HEK293T (cell line): ENCODE measurements at regions not wholly inside any gene's neighbourhood (a gene's known extent, or its start where the extent isn't known, plus 50 kb on each side); places are given as distances from the start of the nearest gene placed in this dataset.

Experiments used
- CTCF ChIA-PET: fragments of 350-600 bp; formaldehyde crosslinking; extraction: SDS; loops from one replicate; lab custom pipeline; 2021; ENCODE audit warnings: antibody characterized with exemption, inconsistent platforms; lab: Yijun Ruan, JAX
- POLR2A ChIA-PET: fragments of 350-600 bp; formaldehyde crosslinking; extraction: SDS; loops from one replicate; lab custom pipeline; 2020; ENCODE audit warnings: antibody characterized with exemption, inconsistent platforms; lab: Yijun Ruan, JAX
- DNase-seq: peaks from one replicate; pipeline ENCODE4 v3.0.0; 2012; ENCODE audit warnings: mixed read lengths; ENCODE audit errors: extremely low spot score
- ARNT ChIP-seq: fragments of 450-650 bp; IDR thresholded peaks from 2 replicates; pipeline ENCODE4 v1.6.1; 2017; ENCODE audit warnings: mild to moderate bottlenecking
- BHLHE40 ChIP-seq: fragments of 450-650 bp; IDR thresholded peaks from 2 replicates; pipeline ENCODE4 v1.6.1; 2016; ENCODE audit warnings: mild to moderate bottlenecking, moderate library complexity, borderline replicate concordance
- CTBP1 ChIP-seq: fragments of 450-650 bp; IDR thresholded peaks from 2 replicates; pipeline ENCODE4 v1.6.1; 2016; ENCODE audit warnings: borderline replicate concordance
- ELF4 ChIP-seq: fragments of 450-650 bp; IDR thresholded peaks from 2 replicates; pipeline ENCODE4 v1.6.1; 2017; ENCODE audit warnings: antibody characterized with exemption
- FOXA1 ChIP-seq: fragments of 450-650 bp; IDR thresholded peaks from 2 replicates; pipeline ENCODE4 v1.6.1; 2016; ENCODE audit warnings: mild to moderate bottlenecking
- FOXK2 ChIP-seq: fragments of 450-650 bp; IDR thresholded peaks from 2 replicates; pipeline ENCODE4 v1.6.1; 2016; ENCODE audit warnings: mild to moderate bottlenecking
- FOXM1 ChIP-seq: fragments of 450-650 bp; IDR thresholded peaks from 2 replicates; pipeline ENCODE4 v1.6.1; 2017; ENCODE audit warnings: mild to moderate bottlenecking, borderline replicate concordance
- HDGF ChIP-seq: fragments of 450-650 bp; IDR thresholded peaks from 2 replicates; pipeline ENCODE4 v1.6.1; 2017; ENCODE audit warnings: antibody characterized with exemption, borderline replicate concordance
- L3MBTL2 ChIP-seq: fragments of 450-650 bp; conservative IDR thresholded peaks from 2 replicates; pipeline ENCODE4 v1.6.1; 2016; ENCODE audit warnings: mild to moderate bottlenecking
- LEF1 ChIP-seq: fragments of 450-650 bp; IDR thresholded peaks from 2 replicates; pipeline ENCODE4 v1.6.1; 2017; ENCODE audit warnings: mild to moderate bottlenecking, borderline replicate concordance
- NFRKB ChIP-seq: fragments of 450-650 bp; IDR thresholded peaks from 2 replicates; pipeline ENCODE4 v1.6.1; 2016; ENCODE audit warnings: mild to moderate bottlenecking, moderate library complexity
- SP1 ChIP-seq: fragments of 450-650 bp; IDR thresholded peaks from 2 replicates; pipeline ENCODE4 v1.6.1; 2017
- SUZ12 ChIP-seq: fragments of 450-650 bp; IDR thresholded peaks from 2 replicates; pipeline ENCODE4 v1.6.1; 2016; ENCODE audit warnings: mild to moderate bottlenecking
- TARDBP ChIP-seq: fragments of 450-650 bp; IDR thresholded peaks from 2 replicates; pipeline ENCODE4 v1.6.1; 2016
- ZNF384 ChIP-seq: fragments of 450-650 bp; IDR thresholded peaks from 2 replicates; pipeline ENCODE4 v1.6.1; 2016
- TF ChIP-seq, protein P1 (sequence below): fragments of 450-650 bp; IDR thresholded peaks from 2 replicates; pipeline ENCODE4 v1.6.1; 2016

DNA sequence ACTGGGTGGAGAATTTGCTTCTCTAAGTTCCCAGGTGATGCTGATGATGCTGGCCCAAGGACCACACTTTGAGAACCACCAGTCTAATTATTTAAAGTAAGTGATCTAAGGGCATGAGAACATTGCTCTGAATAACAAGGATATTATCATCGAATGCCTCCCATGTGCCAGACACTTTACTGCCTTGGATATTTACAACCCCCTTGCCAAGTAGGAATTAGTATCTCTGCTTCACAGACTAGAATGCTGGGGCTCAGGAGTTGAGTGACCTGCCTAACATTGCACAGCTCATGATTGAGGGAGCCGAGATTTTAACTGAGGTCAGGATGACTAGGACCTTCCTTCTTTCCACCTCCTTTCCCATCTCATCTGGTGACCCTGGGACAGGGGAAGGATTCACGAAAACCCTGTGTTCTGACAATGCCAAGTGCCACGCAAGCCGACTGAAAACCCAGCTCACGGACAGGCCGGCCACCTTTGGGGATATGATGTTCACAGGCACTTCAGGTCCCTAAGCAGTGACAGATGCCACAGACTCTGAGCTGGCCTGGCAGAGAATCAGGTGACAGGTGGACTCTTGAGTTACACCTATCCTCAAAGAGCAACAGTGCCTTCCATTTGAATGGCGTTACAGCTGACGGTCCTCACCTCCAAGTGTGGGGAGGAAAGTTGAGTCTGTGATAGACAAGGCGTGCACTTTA, 230.7 kb downstream of the TOMM20 start:
- ChIA-PET CTCF (interaction anchor here (0.5 to 0.8 kb wide), 2 partner anchors 8 to 68 kb away, joined by 5 to 8 read pairs; no protein-coding TSS in a partner anchor), POLR2A (no interaction called here)
- TF ChIP-seq ELF4: no peak
- no peak for TF ChIP-seq LEF1
- no peak for TF ChIP-seq SUZ12
- TF ChIP-seq CTBP1: no peak
- no peak for TF ChIP-seq NFRKB
- TF ChIP-seq, protein P1, sequence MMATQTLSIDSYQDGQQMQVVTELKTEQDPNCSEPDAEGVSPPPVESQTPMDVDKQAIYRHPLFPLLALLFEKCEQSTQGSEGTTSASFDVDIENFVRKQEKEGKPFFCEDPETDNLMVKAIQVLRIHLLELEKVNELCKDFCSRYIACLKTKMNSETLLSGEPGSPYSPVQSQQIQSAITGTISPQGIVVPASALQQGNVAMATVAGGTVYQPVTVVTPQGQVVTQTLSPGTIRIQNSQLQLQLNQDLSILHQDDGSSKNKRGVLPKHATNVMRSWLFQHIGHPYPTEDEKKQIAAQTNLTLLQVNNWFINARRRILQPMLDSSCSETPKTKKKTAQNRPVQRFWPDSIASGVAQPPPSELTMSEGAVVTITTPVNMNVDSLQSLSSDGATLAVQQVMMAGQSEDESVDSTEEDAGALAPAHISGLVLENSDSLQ: no peak
- TF ChIP-seq ZNF384: no peak
- DNase-seq: no peak

DNA sequence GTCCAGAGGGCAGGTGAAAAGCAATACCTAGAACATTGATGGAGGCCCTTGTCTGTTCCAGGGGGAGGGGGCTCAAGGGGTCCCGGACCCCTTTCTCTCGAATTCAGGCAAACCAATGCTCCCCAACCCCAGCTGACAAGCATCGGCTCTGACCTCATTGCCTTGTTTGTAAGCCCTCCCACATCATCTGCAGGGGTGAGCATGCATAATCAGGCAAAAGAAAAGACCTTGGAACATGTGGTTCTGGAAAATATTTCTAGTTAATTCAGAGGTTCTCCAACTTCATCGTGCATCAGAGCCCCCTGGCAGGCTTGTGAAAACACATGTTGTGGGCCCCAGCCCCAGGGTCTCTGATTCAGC, 231.3 kb downstream of the TOMM20 start:
- POLR2A ChIA-PET: no interaction called here
- CTCF ChIA-PET: no interaction called here
- TF ChIP-seq LEF1 (no peak), FOXM1 (no peak), FOXK2 (no peak), CTBP1 (no peak), BHLHE40 (no peak), L3MBTL2 (no peak), HDGF (no peak), FOXA1 (no peak), NFRKB (no peak), ZNF384 (no peak)
- no peak for DNase-seq

DNA sequence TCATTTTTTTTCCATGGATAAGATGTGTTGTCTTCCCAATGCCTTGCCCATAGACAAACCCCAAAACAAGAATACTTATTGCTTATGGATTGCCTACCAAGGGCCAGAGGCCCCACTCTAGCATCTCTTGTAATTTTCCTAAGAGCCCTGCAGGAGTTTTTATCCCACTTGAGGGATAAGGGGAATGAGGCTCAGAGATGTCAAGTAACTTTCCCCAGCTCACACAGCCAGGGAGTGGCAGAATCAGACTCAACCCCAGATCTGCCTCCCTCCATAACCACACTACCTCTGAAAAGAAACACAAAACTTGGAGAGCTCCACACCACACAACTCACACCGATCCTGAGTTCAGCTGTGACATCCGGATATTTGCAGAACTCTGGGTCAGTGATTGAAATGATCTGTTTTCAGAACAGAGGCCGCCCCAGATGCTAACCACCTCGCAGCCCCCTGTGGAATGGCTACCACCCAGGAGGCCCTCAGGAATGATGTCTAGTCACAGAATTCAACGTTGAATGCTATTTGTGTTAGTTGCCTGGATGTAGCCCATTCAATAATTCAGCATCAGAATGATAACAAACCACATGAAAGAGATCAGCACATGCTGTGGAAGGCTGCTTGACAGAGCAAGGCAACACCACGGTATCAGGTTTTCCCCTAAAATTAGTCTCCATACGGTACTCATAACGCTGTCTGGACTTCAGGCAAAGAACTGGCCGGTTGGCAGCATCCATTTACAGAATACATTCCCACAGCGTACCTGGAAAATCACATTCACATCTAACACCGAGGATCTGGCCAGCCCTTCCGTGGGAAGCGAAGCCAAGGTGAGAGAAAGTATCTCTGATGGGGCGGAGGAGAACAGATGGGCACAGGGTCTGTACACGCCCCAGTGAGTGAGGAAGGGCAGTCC, 231.9 kb downstream of the TOMM20 start:
- TF ChIP-seq NFRKB (no peak), SP1 (no peak), L3MBTL2 (no peak), FOXA1 (no peak), FOXM1 (no peak), ARNT (no peak), CTBP1 (no peak), ELF4 (no peak)
- TF ChIP-seq, protein P1: no peak
- CTCF ChIA-PET: interaction anchor here (0.5 kb wide), 1 partner anchor 208 kb away, joined by 3 read pairs; no protein-coding TSS in a partner anchor
- POLR2A ChIA-PET: no interaction called here
- no peak for DNase-seq

DNA sequence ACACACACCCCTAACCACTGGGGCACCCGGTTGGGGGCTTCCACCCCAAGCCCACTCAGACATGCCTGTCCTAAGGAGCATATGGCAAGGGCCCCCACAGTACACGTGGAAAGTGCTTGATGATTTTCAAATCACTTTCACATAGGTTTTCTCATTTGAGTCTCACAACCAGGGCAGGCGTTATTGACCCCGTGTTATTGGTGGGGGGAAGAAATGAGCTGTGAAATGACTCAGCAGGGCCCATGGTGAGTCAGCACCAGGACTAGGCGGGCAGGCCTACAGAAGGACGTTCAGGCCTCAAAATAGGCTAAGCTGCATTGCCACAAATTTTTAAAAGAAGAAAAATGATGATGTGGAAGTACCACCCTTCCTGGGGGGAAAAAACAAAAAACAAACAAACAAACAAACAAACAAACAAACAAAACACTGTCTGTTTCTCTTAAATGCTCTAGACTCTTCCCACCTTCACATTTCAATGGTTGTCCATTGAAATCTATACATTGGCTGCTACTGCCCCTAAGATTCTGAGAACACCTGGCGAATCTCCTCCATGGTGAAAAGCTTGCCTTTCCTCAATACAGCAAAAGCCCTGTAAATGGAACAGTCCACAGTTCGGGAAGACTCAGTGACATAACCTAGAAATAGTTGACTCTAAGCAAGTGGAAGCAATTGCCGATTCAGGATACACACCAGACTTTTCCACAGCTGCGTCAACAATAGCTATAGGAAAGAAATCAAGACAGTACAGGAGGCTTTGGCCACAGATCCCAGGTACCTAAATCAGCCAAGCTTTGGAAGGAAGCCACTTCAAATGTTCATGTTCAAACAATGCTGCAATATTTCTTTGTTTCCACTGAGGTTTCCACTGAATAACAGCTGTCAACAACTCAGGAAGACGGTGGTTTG, 234.7 kb downstream of the TOMM20 start:
- ChIA-PET POLR2A (no interaction called here), CTCF (interaction anchor here (0.8 kb wide), 1 partner anchor 212 kb away, joined by 4 read pairs; no protein-coding TSS in a partner anchor)
- no peak for DNase-seq
- TF ChIP-seq HDGF: no peak
- TF ChIP-seq, protein P1: no peak
- no peak for TF ChIP-seq CTBP1
- no peak for TF ChIP-seq SP1
- TF ChIP-seq TARDBP: no peak
- TF ChIP-seq SUZ12: no peak
- TF ChIP-seq ZNF384: no peak
- TF ChIP-seq FOXK2: no peak
- TF ChIP-seq ELF4: no peak
- no peak for TF ChIP-seq FOXA1
- TF ChIP-seq NFRKB: no peak

DNA sequence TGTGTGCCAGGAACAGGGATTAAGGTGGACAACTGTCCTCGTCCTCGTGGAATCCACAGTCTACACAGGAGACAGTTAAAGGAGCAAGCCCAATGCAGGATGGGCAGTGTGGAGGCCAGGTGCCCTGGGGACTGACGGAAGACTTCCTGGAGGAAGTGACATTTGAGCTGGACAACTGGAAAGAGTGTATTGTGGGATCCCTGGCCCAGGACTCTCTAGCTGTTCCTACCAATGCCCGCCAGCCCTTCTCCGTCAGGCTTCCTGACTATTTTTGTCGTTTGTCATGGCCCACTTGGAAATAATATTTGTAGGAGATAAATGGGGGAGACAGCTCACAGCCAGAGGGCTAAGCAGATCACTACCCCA, 235.3 kb downstream of the TOMM20 start:
- CTCF ChIA-PET: no interaction called here
- no peak for DNase-seq
- POLR2A ChIA-PET: no interaction called here
- TF ChIP-seq ZNF384 (no peak), FOXA1 (no peak), SUZ12 (no peak), TARDBP (no peak), CTBP1 (no peak), ARNT (no peak), NFRKB (no peak)
- TF ChIP-seq, protein P1: no peak
